ENCODE measurements at regions not wholly inside any gene's neighbourhood (a gene's known extent, or its start where the extent isn't known, plus 50 kb on each side); places are given as distances from the start of the nearest gene placed in this dataset.

DNA sequence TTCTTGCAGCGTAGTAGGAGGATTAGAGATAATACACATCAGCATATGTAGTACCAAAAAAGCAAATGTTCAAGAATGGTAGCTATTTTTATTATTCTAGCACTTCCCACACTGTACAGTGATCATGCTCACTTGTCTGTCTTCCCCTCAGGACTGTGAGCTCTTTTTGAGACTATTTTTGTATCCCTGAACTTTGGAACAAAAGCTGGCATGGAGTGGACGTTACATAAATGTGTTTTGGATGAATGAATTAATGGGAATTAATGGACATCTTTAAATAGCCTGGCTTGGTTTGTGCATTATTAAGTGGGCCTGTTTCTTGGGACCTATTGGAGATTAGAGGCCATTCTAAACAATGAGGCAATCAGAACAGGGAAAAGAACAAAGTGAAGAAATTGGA, 243.7 kb downstream of the CD83 start:
- peaks cover 28% of the 10 kb centered on the region for H3K4me1 Mint-ChIP-seq (ENCODE audit: low read depth)
- no peaks in the 10 kb centered on the region for H3K27me3 Mint-ChIP-seq
- no peak overlapping the region for H3K27ac Mint-ChIP-seq
- DNase-seq (ENCODE audit: low spot score, unreplicated experiment), result no peak
- H3K9me3 Mint-ChIP-seq (ENCODE audit: low read depth), result no peaks in the 10 kb centered on the region
- H3K36me3 Mint-ChIP-seq (ENCODE audit: insufficient read depth), result no peaks in the 10 kb centered on the region
- TF ChIP-seq, protein P1, sequence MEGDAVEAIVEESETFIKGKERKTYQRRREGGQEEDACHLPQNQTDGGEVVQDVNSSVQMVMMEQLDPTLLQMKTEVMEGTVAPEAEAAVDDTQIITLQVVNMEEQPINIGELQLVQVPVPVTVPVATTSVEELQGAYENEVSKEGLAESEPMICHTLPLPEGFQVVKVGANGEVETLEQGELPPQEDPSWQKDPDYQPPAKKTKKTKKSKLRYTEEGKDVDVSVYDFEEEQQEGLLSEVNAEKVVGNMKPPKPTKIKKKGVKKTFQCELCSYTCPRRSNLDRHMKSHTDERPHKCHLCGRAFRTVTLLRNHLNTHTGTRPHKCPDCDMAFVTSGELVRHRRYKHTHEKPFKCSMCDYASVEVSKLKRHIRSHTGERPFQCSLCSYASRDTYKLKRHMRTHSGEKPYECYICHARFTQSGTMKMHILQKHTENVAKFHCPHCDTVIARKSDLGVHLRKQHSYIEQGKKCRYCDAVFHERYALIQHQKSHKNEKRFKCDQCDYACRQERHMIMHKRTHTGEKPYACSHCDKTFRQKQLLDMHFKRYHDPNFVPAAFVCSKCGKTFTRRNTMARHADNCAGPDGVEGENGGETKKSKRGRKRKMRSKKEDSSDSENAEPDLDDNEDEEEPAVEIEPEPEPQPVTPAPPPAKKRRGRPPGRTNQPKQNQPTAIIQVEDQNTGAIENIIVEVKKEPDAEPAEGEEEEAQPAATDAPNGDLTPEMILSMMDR (IDR thresholded peaks at IDR 0.05; ENCODE audit: unreplicated experiment), result no peak
- H3K4me3 Mint-ChIP-seq (ENCODE audit: low read depth), result no peak overlapping the region

DNA sequence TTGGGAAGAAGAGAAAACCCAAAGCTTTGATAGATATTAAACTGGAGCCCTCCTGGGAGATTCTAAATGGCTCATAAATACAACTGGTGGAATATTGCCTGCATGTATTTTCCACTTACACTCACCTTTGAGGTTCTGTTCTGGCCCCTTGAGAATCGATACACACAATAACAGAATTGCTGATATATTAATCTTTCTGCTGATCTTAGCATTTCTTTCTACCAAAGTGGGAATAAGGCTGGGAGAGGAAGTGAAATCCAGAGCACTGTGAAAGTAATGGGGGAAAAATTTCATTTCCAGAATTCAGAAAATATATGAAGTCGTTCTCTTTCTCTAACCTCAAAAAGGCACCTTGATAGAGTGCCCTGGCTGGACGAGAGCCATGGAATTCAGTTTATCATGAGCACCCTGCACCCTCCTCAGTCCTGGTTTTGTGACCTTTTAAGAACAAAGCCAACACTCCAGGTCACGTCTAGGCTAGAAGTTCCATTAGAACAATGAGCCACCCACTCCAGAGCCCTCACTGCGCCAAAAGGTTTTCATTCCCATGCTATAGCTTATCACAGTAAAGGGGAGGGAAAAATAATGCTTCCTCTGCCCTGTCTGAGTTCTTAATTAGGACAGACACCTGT, 244.5 kb downstream of the CD83 start:
- TF ChIP-seq, protein P1 (IDR thresholded peaks at IDR 0.05; ENCODE audit: unreplicated experiment), result no peak
- Mint-ChIP-seq H3K4me1 (ENCODE audit: low read depth) (peaks cover 27% of the 10 kb centered on the region), H3K9me3 (ENCODE audit: low read depth) (peaks cover under 1% of the 10 kb centered on the region), H3K27me3 (no peaks in the 10 kb centered on the region), H3K4me3 (ENCODE audit: low read depth) (no peak overlapping the region), H3K27ac (no peak overlapping the region), H3K36me3 (ENCODE audit: insufficient read depth) (no peaks in the 10 kb centered on the region)
- no peak for DNase-seq (ENCODE audit: low spot score, unreplicated experiment)

DNA sequence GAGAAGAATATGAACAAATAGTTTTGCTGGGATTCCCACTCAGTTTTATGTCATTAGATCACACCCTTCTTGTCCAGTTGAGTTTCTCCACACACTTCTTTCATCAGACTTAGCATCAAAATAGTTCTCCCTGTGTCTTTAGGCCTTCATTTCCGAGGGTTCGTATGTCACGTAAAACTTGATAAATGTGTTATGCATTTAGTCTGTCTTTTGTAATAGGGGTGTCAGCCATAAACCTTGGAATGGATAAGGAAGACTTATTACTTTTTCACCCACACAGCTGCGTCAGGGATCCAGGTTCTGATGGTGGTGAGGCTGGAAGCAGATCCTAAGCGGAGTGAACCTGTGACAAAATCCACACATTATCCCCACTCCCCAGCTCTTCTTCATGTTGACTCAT, 246.8 kb downstream of the CD83 start:
- no peaks in the 10 kb centered on the region for H3K27me3 Mint-ChIP-seq
- no peak overlapping the region for H3K27ac Mint-ChIP-seq
- peaks cover 3% of the 10 kb centered on the region for H3K9me3 Mint-ChIP-seq (ENCODE audit: low read depth)
- TF ChIP-seq, protein P1 (IDR thresholded peaks at IDR 0.05; ENCODE audit: unreplicated experiment), result no peak
- H3K36me3 Mint-ChIP-seq (ENCODE audit: insufficient read depth), result no peaks in the 10 kb centered on the region
- H3K4me3 Mint-ChIP-seq (ENCODE audit: low read depth), result no peak overlapping the region
- H3K4me1 Mint-ChIP-seq (ENCODE audit: low read depth), result peaks cover 22% of the 10 kb centered on the region
- no peak for DNase-seq (ENCODE audit: low spot score, unreplicated experiment)

DNA sequence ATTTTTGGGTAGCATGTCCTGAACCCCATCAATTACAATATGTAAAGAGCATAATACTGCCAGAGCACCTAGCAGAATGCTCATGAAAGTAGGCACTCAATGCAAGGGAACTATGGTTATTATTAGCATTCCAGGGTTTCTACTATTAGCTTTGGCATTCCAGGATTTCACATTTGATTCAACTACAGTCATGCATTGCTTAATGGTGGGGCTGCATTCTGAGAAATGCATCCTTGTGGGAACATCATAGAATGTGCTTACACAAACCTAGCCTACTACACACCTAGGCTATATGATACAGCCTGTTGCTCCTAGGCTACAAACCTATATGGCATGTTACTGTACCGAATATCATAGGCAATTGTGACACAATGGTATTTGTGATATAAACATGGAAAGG, 247.8 kb downstream of the CD83 start:
- Mint-ChIP-seq H3K27me3 (no peaks in the 10 kb centered on the region), H3K4me3 (ENCODE audit: low read depth) (no peak overlapping the region), H3K27ac (no peak overlapping the region), H3K9me3 (ENCODE audit: low read depth) (peaks cover 3% of the 10 kb centered on the region), H3K4me1 (ENCODE audit: low read depth) (peaks cover 18% of the 10 kb centered on the region), H3K36me3 (ENCODE audit: insufficient read depth) (peaks cover under 1% of the 10 kb centered on the region)
- DNase-seq (ENCODE audit: low spot score, unreplicated experiment), result no peak
- TF ChIP-seq, protein P1 (IDR thresholded peaks at IDR 0.05; ENCODE audit: unreplicated experiment), result no peak

DNA sequence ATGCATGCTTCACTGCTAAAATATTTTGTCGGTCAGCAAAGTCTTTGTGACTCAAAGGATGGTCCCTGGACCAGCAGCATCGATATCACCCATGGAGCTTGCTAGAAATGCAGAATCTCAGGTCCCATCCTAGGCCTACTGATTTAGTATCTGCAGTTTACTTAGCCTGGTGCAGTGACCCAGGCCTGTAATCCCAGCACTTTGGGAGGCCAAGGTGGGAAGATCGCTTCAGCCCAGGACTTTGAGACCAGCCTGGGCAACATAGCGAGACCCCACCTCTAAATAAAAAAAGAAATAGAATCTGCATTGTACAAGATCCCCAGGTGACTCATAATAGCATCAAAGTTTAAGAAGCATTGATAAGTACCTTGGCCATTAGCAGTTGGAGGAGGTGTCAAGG, 248.7 kb downstream of the CD83 start:
- Mint-ChIP-seq H3K4me3 (ENCODE audit: low read depth) (no peak overlapping the region), H3K27ac (no peak overlapping the region), H3K9me3 (ENCODE audit: low read depth) (peaks cover 4% of the 10 kb centered on the region), H3K36me3 (ENCODE audit: insufficient read depth) (peaks cover 2% of the 10 kb centered on the region), H3K4me1 (ENCODE audit: low read depth) (peaks cover 16% of the 10 kb centered on the region), H3K27me3 (no peaks in the 10 kb centered on the region)
- no peak for DNase-seq (ENCODE audit: low spot score, unreplicated experiment)
- TF ChIP-seq, protein P1 (IDR thresholded peaks at IDR 0.05; ENCODE audit: unreplicated experiment), result no peak

Data from progenitor cell of endocrine pancreas (in vitro differentiated cells).